OCI-LY7 (cell line): ENCODE measurements at regions not wholly inside any gene's neighbourhood (a gene's known extent, or its start where the extent isn't known, plus 50 kb on each side); places are given as distances from the start of the nearest gene placed in this dataset.

Experiments
- BruUV-seq: library from RNA; stranded (reverse); fragments of 400-500 nt; replicated peaks from 2 replicates; lab custom pipeline; 2021; lab: Mats Ljungman, UMichigan
- CTCF ChIA-PET: fragments of 300-600 bp; sonication (Branson Sonifier 250); formaldehyde crosslinking; loops from one replicate; lab custom pipeline; 2022; ENCODE audit warnings: antibody characterized with exemption; ENCODE audit not compliant: unreplicated experiment; lab: Charles Lee
- POLR2A ChIA-PET: fragments of 300-600 bp; sonication (Branson Sonifier 250); formaldehyde crosslinking; loops from one replicate; lab custom pipeline; 2022; ENCODE audit warnings: antibody characterized with exemption; lab: Charles Lee
- DNase-seq: peaks from one replicate; pipeline ENCODE4 v3.0.0-alpha.2; 2015; ENCODE audit warnings: low spot score
- H2AFZ ChIP-seq: fragments of 200-600 bp; sonication (generic), shearing (Covaris generic); 2 replicates; pipeline ENCODE4 v1.6.1; 2014; ENCODE audit warnings: mild to moderate bottlenecking, antibody characterized with exemption, low read length, moderate library complexity
- H3K27ac ChIP-seq: fragments of 200-600 bp; sonication (generic); 2 replicates; pipeline ENCODE4 v1.5.1; 2014; ENCODE audit warnings: mixed run types, low read depth, mild to moderate bottlenecking, moderate library complexity, low read length, inconsistent platforms; ENCODE audit not compliant: poor library complexity, severe bottlenecking
- H3K36me3 ChIP-seq: fragments of 200-600 bp; sonication (generic); 2 replicates; pipeline ENCODE4 v1.6.1; 2014; ENCODE audit warnings: mild to moderate bottlenecking, antibody characterized with exemption, low read length, moderate library complexity, mixed read lengths; ENCODE audit not compliant: insufficient read depth
- H3K4me1 ChIP-seq: fragments of 200-600 bp; sonication (generic); 2 replicates; pipeline ENCODE4 v1.5.1; 2014; ENCODE audit warnings: mild to moderate bottlenecking, low read length; ENCODE audit not compliant: insufficient read depth, poor library complexity, severe bottlenecking
- H3K4me2 ChIP-seq: fragments of 200-600 bp; sonication (generic); 2 replicates; pipeline ENCODE4 v1.6.1; 2014; ENCODE audit warnings: mild to moderate bottlenecking, low read length
- H3K4me3 ChIP-seq: fragments of 200-600 bp; sonication (generic); 2 replicates; pipeline ENCODE4 v1.5.1; 2014; ENCODE audit warnings: mild to moderate bottlenecking, low read depth, low read length; ENCODE audit not compliant: poor library complexity, severe bottlenecking
- H3K79me2 ChIP-seq: fragments of 200-600 bp; sonication (generic); 2 replicates; pipeline ENCODE4 v1.6.1; 2016; ENCODE audit warnings: low read depth, mild to moderate bottlenecking, low read length, moderate library complexity, mixed read lengths; ENCODE audit not compliant: insufficient read depth
- H3K9me2 ChIP-seq: fragments of 200-600 bp; sonication (generic); 2 replicates; pipeline ENCODE4 v1.6.1; 2016; ENCODE audit warnings: mild to moderate bottlenecking, low read length, mixed read lengths; ENCODE audit not compliant: insufficient read depth
- H3K9me3 ChIP-seq: fragments of 200-600 bp; sonication (generic); 2 replicates; pipeline ENCODE4 v1.6.1; 2014; ENCODE audit warnings: mild to moderate bottlenecking, mixed run types, low read length, mixed read lengths
- H4K20me1 ChIP-seq: fragments of 200-600 bp; sonication (generic); 2 replicates; pipeline ENCODE4 v1.6.1; 2014; ENCODE audit warnings: mild to moderate bottlenecking, antibody characterized with exemption, low read length, moderate library complexity, mixed read lengths; ENCODE audit not compliant: insufficient read depth
- CTCF ChIP-seq: fragments of 200-600 bp; sonication (generic); conservative IDR thresholded peaks from 2 replicates; pipeline ENCODE4 v1.5.1; 2014; ENCODE audit warnings: mild to moderate bottlenecking, antibody characterized with exemption, low read length, moderate library complexity, mixed read lengths
- EZH2phosphoT487 ChIP-seq: fragments of 200-600 bp; sonication (generic); IDR thresholded peaks from 2 replicates; pipeline ENCODE4 v1.6.1; 2018; ENCODE audit warnings: low read depth, borderline replicate concordance, mild to moderate bottlenecking, mixed run types, antibody characterized with exemption, low read length, moderate library complexity, mixed read lengths
- intact Hi-C: fragments of 100-400 bp; cut with micrococcal nuclease; formaldehyde crosslinking; loops from one replicate; pipeline ENCODE4 v1.10.0; 2022; ENCODE audit not compliant: unreplicated experiment

GRCh38 chr1:8146257-8146855 is 120.2 kb upstream of the ERRFI1 start:
- Histone ChIP-seq H3K9me3 (no peaks in the 10 kb centered on the region), H3K4me1 (no peaks in the 10 kb centered on the region), H2AFZ (no peak overlapping the region), H3K9me2 (no peaks in the 10 kb centered on the region), H4K20me1 (no peaks in the 10 kb centered on the region), H3K4me2 (no peak overlapping the region), H3K4me3 (no peak overlapping the region), H3K36me3 (no peaks in the 10 kb centered on the region), H3K27ac (no peak overlapping the region), H3K79me2 (no peaks in the 10 kb centered on the region)
- ChIA-PET CTCF (no interaction called here), POLR2A (interaction anchor here (0.5 to 0.7 kb wide), 2 partner anchors 506 to 1904 kb away, joined by 3 read pairs; no protein-coding TSS in a partner anchor)
- BruUV-seq: no TSS peak
- no peak for DNase-seq
- no peak for TF ChIP-seq CTCF
- intact Hi-C loops: no loop called here

GRCh38 chr1:8145545-8146202 is 119.6 kb upstream of the ERRFI1 start:
- no peak for TF ChIP-seq CTCF
- TF ChIP-seq EZH2phosphoT487: no peak
- H3K4me3 ChIP-seq: no peak overlapping the region
- BruUV-seq: no TSS peak
- no peak overlapping the region for H3K27ac ChIP-seq
- H3K9me3 ChIP-seq: no peaks in the 10 kb centered on the region
- no peaks in the 10 kb centered on the region for H3K79me2 ChIP-seq
- no peak overlapping the region for H2AFZ ChIP-seq
- no peaks in the 10 kb centered on the region for H3K4me1 ChIP-seq
- DNase-seq: no peak
- no peaks in the 10 kb centered on the region for H3K9me2 ChIP-seq
- H3K36me3 ChIP-seq: no peaks in the 10 kb centered on the region
- POLR2A ChIA-PET: interaction anchor here (0.5 to 0.7 kb wide), 2 partner anchors 507 to 1905 kb away, joined by 3 read pairs; no protein-coding TSS in a partner anchor
- CTCF ChIA-PET: no interaction called here
- intact Hi-C loops: no loop called here
- no peaks in the 10 kb centered on the region for H4K20me1 ChIP-seq
- no peak overlapping the region for H3K4me2 ChIP-seq

- CTCF ChIA-PET: no interaction called here
- Histone ChIP-seq H2AFZ (no peak overlapping the region), H3K9me2 (no peaks in the 10 kb centered on the region), H3K4me3 (no peak overlapping the region), H3K79me2 (no peaks in the 10 kb centered on the region), H3K4me1 (no peaks in the 10 kb centered on the region), H3K9me3 (no peaks in the 10 kb centered on the region), H4K20me1 (no peaks in the 10 kb centered on the region), H3K36me3 (no peaks in the 10 kb centered on the region), H3K4me2 (no peak overlapping the region), H3K27ac (no peak overlapping the region)
- no peak for DNase-seq
- intact Hi-C loops: no loop called here
- POLR2A ChIA-PET: no interaction called here
- no peak for TF ChIP-seq CTCF
- TF ChIP-seq EZH2phosphoT487: no peak
- no TSS peak for BruUV-seq
Measured at GRCh38 chr1:8144323-8144722, 118.2 kb upstream of the ERRFI1 start.
